Ammon's horn (tissue), 1 donor: ENCODE measurements at regions not wholly inside any gene's neighbourhood (a gene's known extent, or its start where the extent isn't known, plus 50 kb on each side); places are given as distances from the start of the nearest gene placed in this dataset.
A peak's percentile ranks its signal among the peaks of the same experiment; 100 is the strongest.
"Not testable (repeated sequence)": the region's sequence is repeated elsewhere in the genome, so short reads cannot be mapped to it uniquely, and the experiment has no call there.

Experiments used
- DNase-seq: peaks from one replicate; pipeline ENCODE4 v3.0.0-alpha.2; 2016; ENCODE audit warnings: low spot score

DNA sequence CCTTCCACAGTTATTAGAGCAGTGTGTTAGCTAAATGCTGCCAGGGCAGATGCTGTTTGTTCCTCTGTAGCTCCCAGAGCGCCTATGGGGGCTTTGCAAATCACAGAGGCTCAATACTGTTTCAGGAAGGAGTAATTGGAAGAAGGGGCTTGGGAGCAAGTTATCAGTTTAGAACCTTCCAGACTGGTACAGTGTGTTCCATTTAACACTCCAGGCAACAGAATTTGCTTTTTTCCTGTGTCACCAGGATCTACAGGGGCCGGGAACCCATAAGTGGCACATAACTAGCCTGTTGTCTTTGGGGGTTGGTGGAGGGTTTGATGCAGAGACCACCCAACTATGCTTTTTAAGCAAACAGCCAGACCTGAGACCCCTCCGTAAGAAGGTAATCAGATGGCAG, 307.3 kb upstream of the KCNN2 start:
- no peak for DNase-seq

DNA sequence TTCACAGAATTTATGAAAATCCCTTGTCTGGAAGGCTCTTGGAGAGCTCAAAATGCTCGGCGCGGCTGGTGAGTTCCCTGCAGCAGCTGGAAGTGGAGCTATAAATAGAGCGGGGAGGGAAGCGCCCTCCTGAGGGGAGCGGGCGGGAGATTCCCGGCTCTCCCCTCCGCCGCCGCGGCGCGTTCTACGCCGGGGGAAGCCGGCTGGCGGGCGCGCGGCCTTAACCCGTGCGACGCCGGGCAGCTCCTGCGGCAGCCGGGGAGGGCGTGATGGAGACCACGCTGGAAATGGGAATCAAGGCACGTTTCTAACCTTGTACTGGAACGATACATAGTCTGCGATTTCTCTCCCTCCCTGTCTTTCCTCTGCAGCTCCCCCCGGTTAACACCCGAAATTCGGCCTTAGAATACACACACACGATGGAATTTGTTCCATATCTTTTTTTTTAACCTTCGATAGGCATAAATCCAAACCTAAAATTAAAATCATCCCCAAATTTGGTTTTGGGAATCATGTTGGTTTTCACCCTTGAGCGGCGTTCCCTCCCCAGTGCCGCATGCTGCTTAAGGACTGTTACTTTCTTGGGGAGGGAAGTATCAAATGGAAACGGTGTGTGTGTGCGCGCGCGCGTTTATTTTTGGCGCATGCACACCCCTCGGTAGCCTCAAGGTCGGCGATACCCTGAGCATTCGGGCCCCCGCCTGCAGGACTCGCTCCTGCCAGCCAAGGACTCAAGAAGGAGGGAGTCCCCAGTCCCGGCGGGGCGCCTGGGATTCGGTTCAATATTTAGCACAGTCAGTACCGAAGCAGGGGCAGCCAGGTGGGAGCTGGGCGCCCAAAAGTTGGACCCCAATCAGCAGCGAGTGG, 306.3 kb upstream of the KCNN2 start:
- DNase-seq = peak; percentile 60

DNA sequence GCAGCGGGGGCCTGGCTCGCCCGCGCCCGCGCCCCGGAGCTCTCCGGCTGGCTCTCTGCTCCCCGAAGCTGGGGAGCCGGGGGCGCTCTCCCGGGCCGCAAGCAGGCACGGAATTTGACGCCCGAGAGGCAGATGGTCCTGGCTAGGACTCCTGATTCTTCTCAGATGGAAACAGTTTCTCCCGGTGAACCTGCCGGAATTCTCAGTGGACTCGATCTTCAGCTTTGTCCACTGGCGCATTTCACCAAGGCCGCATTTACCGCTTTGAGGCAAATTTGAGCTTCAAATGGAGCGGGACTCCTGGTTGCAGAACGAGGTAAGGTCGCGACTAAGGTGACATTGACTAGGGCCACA, 305.7 kb upstream of the KCNN2 start:
- DNase-seq = no peak

GRCh38 chr5:114060866-114061265, 301.0 kb upstream of the KCNN2 start:
- no peak for DNase-seq

DNA sequence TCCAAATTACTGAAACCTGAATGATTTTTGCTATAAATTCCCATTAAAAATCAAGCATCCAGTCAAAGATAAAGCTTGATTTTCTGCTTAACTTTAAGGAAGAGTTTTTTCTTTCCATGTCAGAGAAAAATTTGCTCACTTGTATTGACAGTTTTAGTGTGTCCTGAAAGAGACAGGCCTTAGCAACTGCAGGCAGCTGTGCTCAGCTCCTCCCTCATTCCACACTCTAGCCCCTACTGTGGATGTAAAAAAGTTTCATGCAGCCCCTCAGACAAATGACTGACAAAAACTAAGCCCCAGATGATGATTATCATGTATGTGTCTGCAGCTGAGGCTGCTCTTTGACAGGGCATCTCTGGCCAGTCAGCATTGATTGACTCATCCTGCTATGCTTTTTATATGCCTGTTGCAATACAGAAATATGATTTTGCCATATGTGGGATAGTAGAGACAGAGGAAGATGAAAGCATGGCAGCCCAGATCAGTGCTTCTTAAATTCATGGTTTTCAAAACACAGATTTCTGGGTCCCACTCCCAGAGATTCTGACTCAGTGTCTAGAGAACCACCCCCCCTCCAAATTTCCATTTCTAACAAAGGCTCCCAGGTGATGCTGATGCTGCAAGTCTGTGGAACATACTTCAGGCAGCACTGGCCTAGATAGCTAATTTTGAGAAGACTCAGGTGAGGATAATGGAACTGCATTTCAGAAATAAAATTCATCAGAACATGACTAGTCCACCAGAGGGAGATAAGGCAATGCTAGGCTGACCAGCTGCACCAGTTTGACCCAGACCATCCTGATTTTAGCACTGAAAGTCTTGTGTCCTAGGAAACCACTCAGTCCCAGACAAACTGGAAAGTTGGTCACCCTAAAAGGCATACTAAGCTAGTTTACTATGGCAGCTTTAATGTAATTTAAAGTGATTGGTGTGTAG, 298.7 kb upstream of the KCNN2 start:
- DNase-seq = no peak

DNA sequence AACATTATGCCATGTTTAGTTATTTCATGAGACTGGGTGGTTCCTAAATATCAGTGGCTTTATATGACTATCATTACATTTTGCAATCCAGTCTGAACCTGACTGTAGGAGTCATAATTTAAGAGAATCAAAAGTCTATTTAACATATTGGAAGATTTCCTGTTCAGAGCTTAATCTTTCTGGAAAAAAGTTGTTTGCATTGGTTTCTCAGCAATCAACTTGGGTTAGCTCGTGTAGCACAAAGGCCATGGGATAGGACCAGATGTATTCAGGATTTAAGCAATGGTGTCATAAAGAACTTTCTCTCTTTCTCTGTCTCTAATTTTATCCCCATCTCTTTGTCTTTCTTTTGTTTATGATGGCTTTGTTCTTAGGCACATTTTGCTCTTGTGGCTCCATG, 296.0 kb upstream of the KCNN2 start:
- no peak for DNase-seq

DNA sequence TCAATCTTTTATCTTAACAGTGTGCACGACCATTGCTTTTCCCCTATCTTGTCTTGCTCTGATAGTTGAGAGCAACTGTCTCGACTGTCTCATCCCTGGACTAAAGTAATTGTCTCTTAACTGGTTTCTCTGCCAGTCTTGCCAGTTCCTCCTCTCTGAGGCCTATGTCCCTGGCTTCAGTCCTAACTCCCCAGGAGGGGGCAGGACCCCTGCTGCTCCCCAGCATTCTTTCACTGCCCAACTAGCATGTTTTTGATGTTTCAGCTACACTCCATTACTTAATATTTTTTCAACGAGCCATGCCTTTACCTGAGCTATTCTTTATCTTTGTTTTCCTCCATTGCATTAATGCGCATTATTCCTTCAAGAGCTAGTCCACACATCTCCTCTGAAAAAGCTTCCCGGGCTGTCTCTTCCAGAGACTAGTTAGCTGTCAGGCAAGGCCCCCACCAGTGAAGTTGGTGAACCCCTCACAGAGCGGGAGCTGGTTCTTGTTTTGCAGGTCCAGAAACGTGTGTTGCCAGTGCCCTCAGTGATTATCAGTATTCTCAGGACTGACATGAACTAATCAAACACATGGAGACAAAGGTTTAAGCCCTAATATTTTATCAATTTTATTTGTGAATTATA, 291.7 kb upstream of the KCNN2 start:
- no peak for DNase-seq

DNA sequence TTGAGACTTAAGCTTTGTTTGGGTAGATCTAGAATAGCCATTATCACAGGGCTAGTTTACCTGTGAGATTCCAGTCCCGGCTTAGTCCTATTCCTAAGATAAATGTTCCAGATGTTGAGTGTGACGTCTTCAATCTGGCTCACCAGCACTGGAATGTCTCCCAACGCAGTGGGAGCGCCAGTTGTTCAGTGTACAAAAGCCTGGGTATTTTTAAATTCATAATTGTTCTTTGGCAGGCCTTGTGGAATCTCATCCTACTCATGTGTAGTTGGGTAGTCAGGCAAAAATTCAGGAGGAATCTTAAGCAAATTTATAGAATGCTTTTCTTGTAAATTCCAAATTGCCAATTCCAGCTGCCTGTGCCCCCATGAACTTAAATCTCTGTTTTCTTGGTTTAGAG, 272.6 kb upstream of the KCNN2 start:
- no peak for DNase-seq

DNA sequence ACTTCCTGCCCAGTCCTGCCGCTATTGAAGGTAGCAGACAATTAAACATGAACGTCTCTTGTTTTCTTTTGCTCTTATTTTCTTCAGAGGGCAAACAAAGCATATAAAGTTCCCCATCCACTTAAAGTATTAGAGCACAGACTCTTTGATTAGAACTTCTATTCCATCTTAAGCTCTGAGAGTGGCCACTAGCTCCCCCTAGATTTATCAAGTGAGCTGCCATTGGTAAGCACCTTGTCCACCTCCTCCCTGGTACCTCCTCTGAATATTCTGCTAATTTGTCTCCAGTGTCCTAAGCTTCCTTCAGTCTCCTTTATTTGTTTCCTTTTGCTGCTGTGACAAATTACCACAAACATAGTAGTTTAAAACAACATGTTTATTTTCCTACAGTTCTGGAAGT, 264.3 kb upstream of the KCNN2 start:
- no peak for DNase-seq

- DNase-seq = no peak
Measured at GRCh38 chr5:114099161-114099560, 262.7 kb upstream of the KCNN2 start.

DNA sequence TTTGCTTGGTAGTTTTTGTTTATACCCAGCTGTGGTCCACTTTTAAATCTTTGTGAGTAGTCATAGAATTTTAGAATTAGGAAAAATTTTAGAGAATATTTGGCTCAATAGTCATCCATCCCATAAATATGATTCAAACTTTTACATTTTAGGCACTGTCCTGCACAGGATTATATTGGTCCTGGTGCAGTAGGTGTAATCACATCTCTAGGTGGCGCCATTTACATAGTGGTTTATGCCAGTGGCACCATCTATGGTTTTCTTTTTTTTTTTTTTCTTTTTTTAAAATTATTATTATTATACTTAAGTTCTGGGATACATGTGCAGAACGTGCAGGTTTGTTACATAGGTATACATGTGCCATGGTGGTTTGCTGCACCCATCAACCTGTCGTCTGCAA, 260.7 kb upstream of the KCNN2 start:
- DNase-seq = peak; percentile 17

DNA sequence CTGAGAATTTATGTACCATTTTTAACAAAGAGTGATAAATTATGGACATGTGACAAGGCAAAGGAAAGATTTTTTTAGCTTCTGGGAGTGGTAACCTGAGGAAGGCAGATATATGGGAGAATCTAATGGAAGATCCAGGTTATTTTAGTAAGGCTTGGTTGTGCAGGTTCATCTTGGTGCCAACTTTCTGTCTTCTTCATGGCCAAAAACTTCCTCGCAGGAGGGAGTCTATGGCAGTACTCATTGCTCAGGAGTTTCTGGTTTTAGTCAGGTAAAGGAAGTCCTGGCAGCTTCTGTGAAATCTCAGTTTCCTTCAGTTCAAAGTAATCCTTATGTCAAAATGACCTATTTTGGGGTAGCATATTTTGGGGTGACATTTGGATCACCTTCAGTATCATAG, 248.3 kb upstream of the KCNN2 start:
- DNase-seq = no peak

GRCh38 chr5:114116981-114117380, 244.9 kb upstream of the KCNN2 start:
- no peak for DNase-seq

DNA sequence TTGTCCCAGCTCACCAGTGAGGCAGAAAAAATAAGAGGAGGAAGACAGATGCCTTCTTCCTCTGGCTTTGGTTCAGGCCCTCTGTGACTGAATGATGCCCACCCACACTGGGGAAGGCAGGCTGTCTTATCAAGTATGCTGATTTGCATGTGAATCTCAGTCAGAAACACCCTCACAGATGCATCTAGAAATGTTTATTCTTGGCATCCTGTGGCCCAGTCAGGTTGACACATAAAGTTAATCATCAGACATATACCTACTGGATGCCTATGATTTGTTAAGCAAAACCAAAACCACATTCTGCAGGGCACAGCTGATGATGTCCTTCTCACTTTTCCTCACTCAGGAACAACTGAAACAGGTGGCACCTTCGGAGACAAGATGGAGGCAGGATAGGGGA, 243.4 kb upstream of the KCNN2 start:
- DNase-seq = peak; percentile 44

GRCh38 chr5:114120166-114120565, 241.7 kb upstream of the KCNN2 start:
- no peak for DNase-seq

DNA sequence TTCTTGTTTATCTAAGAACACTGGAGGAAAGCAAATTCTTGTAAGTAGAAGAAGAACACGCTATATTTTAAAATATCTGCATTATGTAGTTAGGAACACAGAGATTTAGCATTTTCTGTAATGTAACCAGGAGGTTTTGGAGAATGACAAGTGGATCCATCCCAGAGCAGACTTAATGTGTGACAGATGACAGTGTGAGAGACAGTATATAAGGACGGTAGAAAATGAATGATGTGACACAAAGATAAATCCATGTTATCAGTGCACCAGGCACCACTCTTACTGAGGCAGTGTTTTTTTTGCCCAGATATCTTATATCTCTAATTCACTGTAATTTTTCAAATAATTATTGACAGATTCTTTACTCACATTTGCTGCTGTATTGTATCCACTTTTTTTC, 239.0 kb upstream of the KCNN2 start:
- no peak for DNase-seq

GRCh38 chr5:114123654-114124053, 238.2 kb upstream of the KCNN2 start:
- DNase-seq = no peak

DNA sequence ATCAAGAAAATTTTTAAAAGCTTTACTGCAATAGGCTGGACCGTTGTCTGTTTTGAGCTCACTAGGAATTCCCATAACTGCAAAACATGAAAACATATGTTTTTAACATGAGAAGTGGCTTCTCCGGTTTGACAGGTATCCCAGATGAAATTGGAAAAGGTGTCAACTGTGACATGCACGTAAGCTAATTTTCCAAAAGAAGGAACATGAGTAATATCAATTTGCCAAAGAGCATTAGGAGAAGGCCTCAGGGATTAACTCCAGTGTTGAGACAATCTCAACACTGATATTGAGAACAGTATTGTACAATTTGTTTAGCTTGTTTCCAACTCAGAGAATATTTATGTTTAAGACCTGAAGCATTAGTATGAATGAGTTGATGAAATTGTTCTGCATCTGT, 215.5 kb upstream of the KCNN2 start:
- DNase-seq = no peak

- DNase-seq = no peak
Measured at GRCh38 chr5:114148253-114148652, 213.6 kb upstream of the KCNN2 start.

DNA sequence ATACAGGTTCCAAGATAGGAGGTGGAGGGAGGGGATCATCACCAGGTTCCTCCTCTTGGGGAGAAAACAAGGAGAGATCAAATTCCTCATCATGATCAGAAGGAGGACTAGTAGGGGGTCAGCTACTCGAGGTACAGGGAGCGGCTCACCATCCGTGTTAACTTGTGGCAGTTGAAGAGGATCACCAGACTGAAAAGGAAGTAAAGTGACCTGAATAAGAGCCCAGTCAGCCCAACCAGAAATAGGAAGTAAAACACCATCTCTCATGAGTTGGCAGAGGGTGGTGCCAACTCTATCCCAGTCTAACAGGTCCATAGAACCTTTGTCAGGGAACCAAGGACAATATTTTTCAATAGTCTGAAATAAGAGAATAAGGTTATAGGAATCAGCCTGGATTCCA, 213.1 kb upstream of the KCNN2 start:
- DNase-seq = not testable (repeated sequence)

DNA sequence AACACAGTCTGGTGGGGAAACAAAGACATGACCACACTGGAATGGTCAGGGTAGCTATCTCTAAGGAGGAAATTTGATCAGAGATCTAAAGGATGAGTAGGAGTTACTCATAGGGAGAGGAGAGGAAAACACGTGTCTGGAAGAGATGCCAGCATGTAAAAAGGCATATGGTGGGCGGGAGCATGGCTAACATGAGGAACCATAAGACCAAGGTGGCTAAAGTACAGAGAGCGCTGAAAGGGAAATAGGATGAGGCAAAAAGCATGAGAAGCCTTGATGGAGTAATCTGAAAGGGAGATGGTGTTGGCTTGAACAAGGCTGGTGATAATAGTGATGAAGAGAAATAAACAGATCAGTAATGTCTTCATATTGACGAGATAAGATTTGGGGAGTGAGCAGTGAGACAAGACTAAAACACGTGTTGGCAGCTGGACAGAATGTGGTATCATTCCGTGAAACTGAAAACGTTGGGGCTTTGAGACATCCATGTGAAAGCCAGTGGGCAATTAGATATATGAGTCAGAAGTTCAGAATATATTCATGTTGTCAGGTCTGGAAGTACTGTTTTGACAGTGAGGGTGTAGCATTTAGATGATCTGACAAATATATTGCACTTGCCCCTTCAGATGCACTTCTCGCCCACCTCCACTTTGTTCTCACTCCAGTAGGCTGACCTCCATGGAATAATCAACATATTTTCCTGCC, 209.1 kb upstream of the KCNN2 start:
- no peak for DNase-seq

- DNase-seq = no peak
Measured at GRCh38 chr5:114153392-114153791, 208.5 kb upstream of the KCNN2 start.
